IMR-90 (cell line): ENCODE measurements at regions not wholly inside any gene's neighbourhood (a gene's known extent, or its start where the extent isn't known, plus 50 kb on each side); places are given as distances from the start of the nearest gene placed in this dataset.

Source experiments
- ATAC-seq: fragments of 200-7000 bp; cut with Tn5 transposase; 2 replicates; pipeline ENCODE4 v1.9.1; 2020; ENCODE audit warnings: low read depth, mild to moderate bottlenecking, moderate library complexity
- BruUV-seq: library from RNA; stranded (reverse); fragments of 400-500 nt; replicated peaks from 2 replicates; lab custom pipeline; 2021; lab: Mats Ljungman, UMichigan
- CTCF ChIA-PET: fragments of 300-600 bp; formaldehyde crosslinking; extraction: SDS; loops from one replicate; lab custom pipeline; 2021; ENCODE audit warnings: antibody characterized with exemption; lab: Yijun Ruan, JAX
- POLR2A ChIA-PET: fragments of 300-600 bp; sonication (Branson Sonifier 250); formaldehyde crosslinking; loops from one replicate; lab custom pipeline; 2022; ENCODE audit warnings: antibody characterized with exemption; ENCODE audit not compliant: unreplicated experiment; lab: Charles Lee
- DNase-seq: peaks from one replicate; pipeline ENCODE4 v3.0.0; 2013
- H2AFZ ChIP-seq: replicated peaks from 2 replicates; pipeline ENCODE3; 2013; ENCODE audit warnings: low read length, mild to moderate bottlenecking; ENCODE audit not compliant: poor library complexity
- H2AK5ac ChIP-seq: 2 replicates; pipeline ENCODE4 v1.6.1; 2013; ENCODE audit warnings: low read depth, low read length, inconsistent platforms
- H2AK9ac ChIP-seq: replicated peaks from 2 replicates; pipeline ENCODE3; 2013; ENCODE audit warnings: mild to moderate bottlenecking, low read depth, low read length, moderate library complexity; ENCODE audit not compliant: poor library complexity
- H2BK120ac ChIP-seq: 2 replicates; pipeline ENCODE4 v1.6.1; 2013; ENCODE audit warnings: low read depth, low read length, inconsistent platforms
- H2BK15ac ChIP-seq: 3 replicates; pipeline ENCODE4 v1.6.1; 2013; ENCODE audit warnings: low read depth, low read length, inconsistent platforms
- H2BK20ac ChIP-seq: 2 replicates; pipeline ENCODE4 v1.6.1; 2013; ENCODE audit warnings: low read depth, mild to moderate bottlenecking, inconsistent platforms, low read length, moderate library complexity
- H2BK5ac ChIP-seq: 2 replicates; pipeline ENCODE4 v1.6.1; 2013; ENCODE audit warnings: mild to moderate bottlenecking, low read depth, low read length, inconsistent platforms; ENCODE audit not compliant: poor library complexity, severe bottlenecking
- H3K14ac ChIP-seq: replicated peaks from 2 replicates; pipeline ENCODE4 v1.6.1; 2013; ENCODE audit warnings: low read depth, low read length, inconsistent platforms
- H3K18ac ChIP-seq: 2 replicates; pipeline ENCODE4 v1.6.1; 2013; ENCODE audit warnings: low read depth, low read length, control low read depth
- H3K23ac ChIP-seq: 2 replicates; pipeline ENCODE4 v1.6.1; 2013; ENCODE audit warnings: low read depth, low read length, inconsistent platforms
- H3K27ac ChIP-seq: 2 replicates; pipeline ENCODE4 v1.5.1; 2013; ENCODE audit warnings: mild to moderate bottlenecking, control low read depth, low read length; ENCODE audit not compliant: insufficient read depth
- H3K27me3 ChIP-seq: 2 replicates; pipeline ENCODE4 v1.6.1; 2013; ENCODE audit warnings: low read length; ENCODE audit not compliant: control insufficient read depth, insufficient read depth
- H3K36me3 ChIP-seq: 2 replicates; pipeline ENCODE4 v1.6.1; 2013; ENCODE audit warnings: low read length, mixed read lengths; ENCODE audit not compliant: control insufficient read depth, insufficient read depth
- H3K4ac ChIP-seq: 2 replicates; pipeline ENCODE4 v1.6.1; 2013; ENCODE audit warnings: low read depth, low read length, inconsistent platforms
- H3K4me1 ChIP-seq: 2 replicates; pipeline ENCODE4 v1.6.1; 2013; ENCODE audit warnings: low read length, mixed read lengths; ENCODE audit not compliant: control insufficient read depth, insufficient read depth
- H3K4me2 ChIP-seq: 2 replicates; pipeline ENCODE4 v1.6.1; 2013; ENCODE audit warnings: low read depth, mild to moderate bottlenecking, control low read depth, low read length, moderate library complexity
- H3K4me3 ChIP-seq: 2 replicates; pipeline ENCODE4 v1.5.1; 2013; ENCODE audit warnings: low read depth, mild to moderate bottlenecking, control low read depth, low read length, moderate library complexity; ENCODE audit not compliant: insufficient read depth
- H3K56ac ChIP-seq: 2 replicates; pipeline ENCODE4 v1.6.1; 2013; ENCODE audit warnings: low read length, inconsistent platforms; ENCODE audit not compliant: insufficient read depth; ENCODE audit errors: extremely low read depth
- H3K79me1 ChIP-seq, 2 experiments: 2 replicates each; pipeline ENCODE4 v1.6.1; 2013; ENCODE audit warnings: low read length in 2 of 2, inconsistent platforms in 1 of 2, low read depth in 1 of 2
- H3K9ac ChIP-seq: 2 replicates; pipeline ENCODE4 v1.6.1; 2013; ENCODE audit warnings: low read depth, low read length, control low read depth
- H3K9me1 ChIP-seq: 2 replicates; pipeline ENCODE4 v1.6.1; 2013; ENCODE audit warnings: low read length, inconsistent platforms; ENCODE audit not compliant: insufficient read depth
- H3K9me3 ChIP-seq: 2 replicates; pipeline ENCODE4 v1.6.1; 2013; ENCODE audit warnings: low read length; ENCODE audit not compliant: control insufficient read depth, insufficient read depth
- H4K20me1 ChIP-seq: 2 replicates; pipeline ENCODE4 v1.6.1; 2013; ENCODE audit warnings: low read length, inconsistent platforms; ENCODE audit not compliant: insufficient read depth
- H4K5ac ChIP-seq: 2 replicates; pipeline ENCODE4 v1.6.1; 2013; ENCODE audit warnings: mild to moderate bottlenecking, low read depth, low read length, control low read depth
- H4K8ac ChIP-seq, 2 experiments: 2 replicates each; pipeline ENCODE4 v1.6.1; 2013; ENCODE audit warnings: low read depth in 2 of 2, low read length in 2 of 2, control low read depth in 1 of 2, inconsistent platforms in 1 of 2
- H4K91ac ChIP-seq: 2 replicates; pipeline ENCODE4 v1.6.1; 2013; ENCODE audit warnings: low read depth, low read length, inconsistent platforms; ENCODE audit not compliant: insufficient read depth
- BHLHE40 ChIP-seq: fragments of 150-350 bp; IDR thresholded peaks from 2 replicates; pipeline ENCODE4 v1.6.1; 2016; ENCODE audit warnings: mild to moderate bottlenecking, low read depth, low read length
- FOS ChIP-seq: fragments of 150-350 bp; IDR thresholded peaks from 2 replicates; pipeline ENCODE4 v1.6.1; 2016; ENCODE audit warnings: low read depth, low read length
- MAFK ChIP-seq: IDR thresholded peaks from 2 replicates; pipeline ENCODE4 v1.6.1; 2012; ENCODE audit warnings: low read depth, low read length, improper control_type of control experiment
- MXI1 ChIP-seq: IDR thresholded peaks from 2 replicates; pipeline ENCODE4 v1.6.1; 2012; ENCODE audit warnings: low read depth, mild to moderate bottlenecking, low read length, moderate library complexity, borderline replicate concordance
- POLR2A ChIP-seq: IDR thresholded peaks from 2 replicates; pipeline ENCODE4 v1.6.1; 2012; ENCODE audit warnings: mild to moderate bottlenecking, low read depth, low read length
- whole genome bisulfite sequencing, 2 experiments: methylation state at CpG; one replicate each; pipeline versions ENCODE4 v1.1.5 to v1.1.7; 2013; ENCODE audit warnings: missing lambda C conversion rate in 2 of 2; ENCODE audit not compliant: insufficient read length in 1 of 2; ENCODE audit errors: extremely low coverage in 2 of 2; 5-methylcytosine and 5-hydroxymethylcytosine counted together
- dilution Hi-C: fragments of 300-500 bp; cut with HindIII; formaldehyde crosslinking; loops from one replicate; pipeline ENCODE4 v1.14.3; 2018; ENCODE audit warnings: low sequenced_read_pairs; ENCODE audit not compliant: unreplicated experiment
- in situ Hi-C: fragments of 300-500 bp; cut with MboI; formaldehyde crosslinking; loops from 3 replicates; pipeline ENCODE4 v1.14.3; 2019; ENCODE audit warnings: low sequenced_read_pairs, inconsistent platforms, mixed read lengths
- intact Hi-C: fragments of 100-400 bp; cut with micrococcal nuclease; formaldehyde crosslinking; loops from 2 replicates; pipeline ENCODE4 v1.10.0; 2022
- TF ChIP-seq, protein P1 (sequence below): conservative IDR thresholded peaks from 2 replicates; pipeline ENCODE4 v1.5.1; 2012; ENCODE audit warnings: mild to moderate bottlenecking, low read depth, low read length, improper control_type of control experiment
- TF ChIP-seq, protein P2 (sequence below): fragments of 150-350 bp; IDR thresholded peaks from 2 replicates; pipeline ENCODE4 v1.6.1; 2016; ENCODE audit warnings: low read depth, mild to moderate bottlenecking, low read length, moderate library complexity, borderline replicate concordance

DNA sequence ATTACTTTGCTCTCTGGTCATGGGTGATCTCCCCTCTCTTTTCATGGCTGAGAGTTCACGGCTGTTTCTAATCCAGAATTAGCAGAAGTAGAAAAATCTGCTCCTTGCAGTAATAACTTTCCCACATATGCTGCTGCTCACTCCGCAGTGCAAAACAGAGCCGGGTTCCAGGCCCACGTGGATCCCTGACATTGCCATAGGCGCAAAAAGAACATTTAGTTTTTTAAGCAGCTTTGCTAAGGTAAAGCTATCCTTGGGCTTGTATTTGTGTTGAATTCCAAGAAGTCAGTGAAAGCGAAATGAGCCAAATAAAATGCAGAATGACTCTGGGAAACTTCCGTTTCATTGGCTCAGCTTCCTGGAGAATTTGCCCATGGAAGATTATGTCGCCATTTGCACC lies 633.7 kb upstream of the SUCLG2 start:
- ChIA-PET CTCF (no interaction called here), POLR2A (no interaction called here)
- Histone ChIP-seq H3K9me3 (peaks cover 2% of the 10 kb centered on the region; the same call in 1 of the 2 replicates), H4K8ac (no peak overlapping the region), H3K27me3 (no peaks in the 10 kb centered on the region), H2AFZ (no peak overlapping the region), H3K79me1 (no peaks in the 10 kb centered on the region), H2AK5ac (no peak overlapping the region), H3K27ac (no peak overlapping the region), H3K9ac (no peak overlapping the region), H3K4me2 (no peak overlapping the region), H3K4me3 (no peak overlapping the region), H2BK5ac (no peak overlapping the region), H3K23ac (no peak overlapping the region), H3K56ac (no peak overlapping the region), H3K14ac (no peak overlapping the region), H2AK9ac (no peak overlapping the region), H3K4me1 (no peaks in the 10 kb centered on the region), H3K18ac (no peak overlapping the region), H2BK120ac (no peak overlapping the region), H3K36me3 (no peaks in the 10 kb centered on the region), H2BK15ac (no peak overlapping the region), H2BK20ac (no peak overlapping the region), H3K4ac (no peak overlapping the region), H4K91ac (no peak overlapping the region), H4K20me1 (no peaks in the 10 kb centered on the region), H3K9me1 (no peaks in the 10 kb centered on the region), H4K5ac (no peak overlapping the region)
- TF ChIP-seq MAFK = no peak
- TF ChIP-seq, protein P1, sequence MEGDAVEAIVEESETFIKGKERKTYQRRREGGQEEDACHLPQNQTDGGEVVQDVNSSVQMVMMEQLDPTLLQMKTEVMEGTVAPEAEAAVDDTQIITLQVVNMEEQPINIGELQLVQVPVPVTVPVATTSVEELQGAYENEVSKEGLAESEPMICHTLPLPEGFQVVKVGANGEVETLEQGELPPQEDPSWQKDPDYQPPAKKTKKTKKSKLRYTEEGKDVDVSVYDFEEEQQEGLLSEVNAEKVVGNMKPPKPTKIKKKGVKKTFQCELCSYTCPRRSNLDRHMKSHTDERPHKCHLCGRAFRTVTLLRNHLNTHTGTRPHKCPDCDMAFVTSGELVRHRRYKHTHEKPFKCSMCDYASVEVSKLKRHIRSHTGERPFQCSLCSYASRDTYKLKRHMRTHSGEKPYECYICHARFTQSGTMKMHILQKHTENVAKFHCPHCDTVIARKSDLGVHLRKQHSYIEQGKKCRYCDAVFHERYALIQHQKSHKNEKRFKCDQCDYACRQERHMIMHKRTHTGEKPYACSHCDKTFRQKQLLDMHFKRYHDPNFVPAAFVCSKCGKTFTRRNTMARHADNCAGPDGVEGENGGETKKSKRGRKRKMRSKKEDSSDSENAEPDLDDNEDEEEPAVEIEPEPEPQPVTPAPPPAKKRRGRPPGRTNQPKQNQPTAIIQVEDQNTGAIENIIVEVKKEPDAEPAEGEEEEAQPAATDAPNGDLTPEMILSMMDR = no peak
- no peak for TF ChIP-seq FOS
- TF ChIP-seq BHLHE40 = no peak
- no peak for TF ChIP-seq POLR2A
- TF ChIP-seq, protein P2, sequence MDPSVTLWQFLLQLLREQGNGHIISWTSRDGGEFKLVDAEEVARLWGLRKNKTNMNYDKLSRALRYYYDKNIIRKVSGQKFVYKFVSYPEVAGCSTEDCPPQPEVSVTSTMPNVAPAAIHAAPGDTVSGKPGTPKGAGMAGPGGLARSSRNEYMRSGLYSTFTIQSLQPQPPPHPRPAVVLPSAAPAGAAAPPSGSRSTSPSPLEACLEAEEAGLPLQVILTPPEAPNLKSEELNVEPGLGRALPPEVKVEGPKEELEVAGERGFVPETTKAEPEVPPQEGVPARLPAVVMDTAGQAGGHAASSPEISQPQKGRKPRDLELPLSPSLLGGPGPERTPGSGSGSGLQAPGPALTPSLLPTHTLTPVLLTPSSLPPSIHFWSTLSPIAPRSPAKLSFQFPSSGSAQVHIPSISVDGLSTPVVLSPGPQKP = no peak
- TF ChIP-seq MXI1 = no peak
- dilution Hi-C loops = no loop called here
- in situ Hi-C loops = no loop called here
- no TSS peak for BruUV-seq
- intact Hi-C loops = no loop called here
- DNase-seq = no peak
- ATAC-seq = no peak
- WGBS, 2 experiments = 7% methylated on average over 2 of the region's 8 CpGs; no CpG with 5 or more reads in 1 of the 2 experiments
